Endothelial cell of umbilical vein (primary cell): ENCODE measurements at regions not wholly inside any gene's neighbourhood (a gene's known extent, or its start where the extent isn't known, plus 50 kb on each side); places are given as distances from the start of the nearest gene placed in this dataset.
A peak's percentile ranks its signal among the peaks of the same experiment; 100 is the strongest.

Experiments
- BruUV-seq: library from RNA; stranded (reverse); fragments of 400-500 nt; replicated peaks from 2 replicates; lab custom pipeline; 2021; lab: Mats Ljungman, UMichigan
- CTCF ChIA-PET: fragments of 300-600, 350-600 bp; sonication (Branson Sonifier 250); formaldehyde crosslinking; loops from one replicate; lab custom pipeline; 2021; ENCODE audit warnings: antibody characterized with exemption, inconsistent platforms; lab: Charles Lee
- POLR2A ChIA-PET: fragments of 300-600, 350-600 bp; sonication (Branson Sonifier 250); formaldehyde crosslinking; loops from one replicate; lab custom pipeline; 2021; ENCODE audit warnings: antibody characterized with exemption, inconsistent platforms; lab: Charles Lee
- DNase-seq: peaks from one replicate; pipeline ENCODE4 v3.0.0-alpha.2; 2011; ENCODE audit warnings: low read depth, low spot score
- FAIRE-seq: peaks from 2 replicates; lab custom pipeline; 2011; peaks lifted over from hg19 to GRCh38; lab: Jason Lieb, UNC
- H2AFZ ChIP-seq: 2 replicates; pipeline ENCODE4 v1.6.0; 2012; ENCODE audit warnings: low read depth, low read length, control low read depth, inconsistent platforms
- H3K27ac ChIP-seq: 2 replicates; pipeline ENCODE4 v1.5.1; 2011; ENCODE audit warnings: low read depth, mild to moderate bottlenecking, control low read depth, low read length, moderate library complexity; ENCODE audit not compliant: insufficient read depth
- H3K27me3 ChIP-seq, 2 experiments: 2 replicates each; pipeline versions ENCODE4 v1.6.0 to v1.6.1; 2011; ENCODE audit warnings: low read length in 2 of 2, mixed read lengths in 1 of 2; ENCODE audit not compliant: control insufficient read depth in 2 of 2, insufficient read depth in 2 of 2
- H3K36me3 ChIP-seq, 2 experiments: 2 replicates in 1 of 2; 3 replicates in 1 of 2; pipeline ENCODE4 v1.5.1; 2011; ENCODE audit warnings: low read length in 2 of 2, mild to moderate bottlenecking in 1 of 2, moderate library complexity in 1 of 2; ENCODE audit not compliant: control insufficient read depth in 2 of 2, insufficient read depth in 2 of 2; ENCODE audit errors: extremely low read depth in 1 of 2
- H3K4me1 ChIP-seq: 3 replicates; pipeline ENCODE4 v1.5.1; 2011; ENCODE audit warnings: mild to moderate bottlenecking, low read length; ENCODE audit not compliant: control insufficient read depth, insufficient read depth; ENCODE audit errors: extremely low read depth
- H3K4me2 ChIP-seq: 2 replicates; pipeline ENCODE4 v1.6.1; 2011; ENCODE audit warnings: low read length, control low read depth, mixed read lengths; ENCODE audit not compliant: insufficient read depth
- H3K4me3 ChIP-seq, 3 experiments: fragments of 200-600 bp in 1 of 3; sonication (generic), shearing (Covaris generic) in 1 of 3; replicated peaks in 1 of 3; 2 replicates each; pipeline ENCODE4 v1.5.1; 2011 to 2016; ENCODE audit warnings: control low read depth in 3 of 3, low read length in 3 of 3, mild to moderate bottlenecking in 2 of 3, inconsistent platforms in 1 of 3, low read depth in 1 of 3, moderate library complexity in 1 of 3; ENCODE audit not compliant: insufficient read depth in 1 of 3
- H3K79me2 ChIP-seq: 2 replicates; pipeline ENCODE4 v1.6.0; 2012; ENCODE audit warnings: low read length, inconsistent platforms; ENCODE audit not compliant: control insufficient read depth, insufficient read depth
- H3K9ac ChIP-seq: replicated peaks from 2 replicates; pipeline ENCODE3; 2011; ENCODE audit warnings: low read length, control low read depth; ENCODE audit not compliant: insufficient read depth; ENCODE audit errors: extremely low read depth
- H3K9me1 ChIP-seq: replicated peaks from 3 replicates; pipeline ENCODE4 v1.6.0; 2011; ENCODE audit warnings: mild to moderate bottlenecking, low read length; ENCODE audit not compliant: control insufficient read depth, insufficient read depth; ENCODE audit errors: extremely low read depth
- H3K9me3 ChIP-seq: replicated peaks from 2 replicates; pipeline ENCODE4 v1.5.1; 2012; ENCODE audit warnings: low read length, inconsistent platforms; ENCODE audit not compliant: control insufficient read depth, insufficient read depth
- H4K20me1 ChIP-seq: replicated peaks from 2 replicates; pipeline ENCODE3; 2011; ENCODE audit warnings: mild to moderate bottlenecking, low read length; ENCODE audit not compliant: control insufficient read depth, insufficient read depth; ENCODE audit errors: extremely low read depth
- EZH2 ChIP-seq: IDR thresholded peaks from 2 replicates; pipeline ENCODE4 v1.6.1; 2012; ENCODE audit warnings: borderline replicate concordance, low read depth, mild to moderate bottlenecking, moderate library complexity, low read length, inconsistent platforms; ENCODE audit not compliant: severe bottlenecking
- FOS ChIP-seq: IDR thresholded peaks from 2 replicates; pipeline ENCODE4 v1.6.1; 2011; ENCODE audit warnings: mild to moderate bottlenecking, low read length, moderate library complexity, borderline replicate concordance; ENCODE audit not compliant: insufficient read depth
- GATA2 ChIP-seq: IDR thresholded peaks from 2 replicates; pipeline ENCODE4 v1.7.0; 2011; ENCODE audit warnings: low read depth, mild to moderate bottlenecking, moderate library complexity, mixed read lengths, low read length; ENCODE audit not compliant: insufficient read length, insufficient read depth
- JUN ChIP-seq: IDR thresholded peaks from 2 replicates; pipeline ENCODE4 v1.6.1; 2011; ENCODE audit warnings: borderline replicate concordance, low read depth; ENCODE audit not compliant: insufficient read length, insufficient read depth
- MYC ChIP-seq: IDR thresholded peaks from one replicate; pipeline ENCODE4 v1.6.1; 2011; ENCODE audit warnings: mild to moderate bottlenecking, low read depth, low read length
- POLR2A ChIP-seq: IDR thresholded peaks from 2 replicates; pipeline ENCODE4 v1.6.1; 2012; ENCODE audit warnings: low read depth, mild to moderate bottlenecking, control low read depth, low read length
- POLR2AphosphoS5 ChIP-seq: IDR thresholded peaks from 2 replicates; pipeline ENCODE4 v1.6.1; 2012; ENCODE audit warnings: low read depth, mild to moderate bottlenecking, control low read depth, low read length, moderate library complexity; ENCODE audit not compliant: insufficient read depth
- dilution Hi-C: fragments of 300-500 bp; cut with MboI; formaldehyde crosslinking; loops from one replicate; pipeline ENCODE4 v1.15.0; 2019; ENCODE audit warnings: low sequenced_read_pairs; ENCODE audit not compliant: extremely low pct_ligation_motif_present
- intact Hi-C: fragments of 100-400 bp; cut with micrococcal nuclease; formaldehyde crosslinking; loops from one replicate; pipeline ENCODE4 v1.10.0; 2022
- TF ChIP-seq, protein P1 (sequence below), 2 donors: IDR thresholded peaks; 1 replicate in 1 of 2; 2 replicates in 1 of 2; pipeline ENCODE4 v1.5.1; 2011; ENCODE audit warnings: low read length in 2 of 2, mild to moderate bottlenecking in 2 of 2, moderate library complexity in 2 of 2, control low read depth in 1 of 2, inconsistent platforms in 1 of 2, low read depth in 1 of 2; ENCODE audit not compliant: insufficient read depth in 1 of 2; ENCODE audit errors: extremely low read depth in 1 of 2
- TF ChIP-seq, protein P2 (sequence below): IDR thresholded peaks from 2 replicates; pipeline ENCODE4 v1.6.1; 2011; ENCODE audit not compliant: insufficient read depth, insufficient read length

DNA sequence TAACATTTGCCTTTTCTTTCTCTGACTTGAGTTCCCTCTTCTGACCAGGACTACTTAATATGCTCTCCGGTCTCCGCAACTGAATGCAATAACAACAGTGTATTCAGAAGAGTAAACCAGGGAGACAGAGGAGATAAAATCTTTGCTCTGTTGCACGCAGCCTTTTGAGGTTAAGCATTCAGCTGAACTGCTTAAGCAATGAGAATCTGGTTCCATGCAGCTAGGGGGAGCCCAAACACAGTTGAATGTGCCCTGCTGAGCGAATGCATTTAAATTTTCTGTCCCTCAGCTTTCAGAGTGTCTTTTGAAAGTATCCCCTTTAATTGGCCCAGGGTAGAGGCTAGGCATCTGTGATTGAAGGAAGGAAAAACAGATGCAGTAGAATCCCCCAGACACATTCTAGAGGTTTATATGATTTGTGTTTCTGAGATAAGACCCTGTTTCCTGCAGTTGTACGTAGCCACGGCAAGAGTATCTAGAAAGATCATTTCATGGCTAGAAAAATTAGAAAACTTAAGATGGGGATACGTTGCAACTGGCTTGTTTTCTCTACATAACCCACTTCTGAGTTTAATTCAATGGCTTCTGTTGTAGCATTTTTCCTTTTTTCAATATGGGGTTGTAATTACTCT lies 309.6 kb downstream of the TUSC7 start:
- peak overlapping the region; percentile 50 for H3K4me2 ChIP-seq
- FAIRE-seq (peak; percentile 92), DNase-seq (peak; percentile 67)
- H3K4me1 ChIP-seq = no peaks in the 10 kb centered on the region
- no peak overlapping the region for H3K9ac ChIP-seq
- H3K36me3 ChIP-seq = no peaks in the 10 kb centered on the region
- H3K27me3 ChIP-seq = peaks cover 4 to 9% of the 10 kb centered on the region in 2 experiments
- no peak overlapping the region for H3K4me3 ChIP-seq
- no peaks in the 10 kb centered on the region for H3K9me1 ChIP-seq
- dilution Hi-C loops = no loop called here
- TF ChIP-seq, protein P1, sequence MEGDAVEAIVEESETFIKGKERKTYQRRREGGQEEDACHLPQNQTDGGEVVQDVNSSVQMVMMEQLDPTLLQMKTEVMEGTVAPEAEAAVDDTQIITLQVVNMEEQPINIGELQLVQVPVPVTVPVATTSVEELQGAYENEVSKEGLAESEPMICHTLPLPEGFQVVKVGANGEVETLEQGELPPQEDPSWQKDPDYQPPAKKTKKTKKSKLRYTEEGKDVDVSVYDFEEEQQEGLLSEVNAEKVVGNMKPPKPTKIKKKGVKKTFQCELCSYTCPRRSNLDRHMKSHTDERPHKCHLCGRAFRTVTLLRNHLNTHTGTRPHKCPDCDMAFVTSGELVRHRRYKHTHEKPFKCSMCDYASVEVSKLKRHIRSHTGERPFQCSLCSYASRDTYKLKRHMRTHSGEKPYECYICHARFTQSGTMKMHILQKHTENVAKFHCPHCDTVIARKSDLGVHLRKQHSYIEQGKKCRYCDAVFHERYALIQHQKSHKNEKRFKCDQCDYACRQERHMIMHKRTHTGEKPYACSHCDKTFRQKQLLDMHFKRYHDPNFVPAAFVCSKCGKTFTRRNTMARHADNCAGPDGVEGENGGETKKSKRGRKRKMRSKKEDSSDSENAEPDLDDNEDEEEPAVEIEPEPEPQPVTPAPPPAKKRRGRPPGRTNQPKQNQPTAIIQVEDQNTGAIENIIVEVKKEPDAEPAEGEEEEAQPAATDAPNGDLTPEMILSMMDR (IDR thresholded peaks at IDR 0.05; ENCODE audit: extremely low read depth in 1 of 2, insufficient read depth in 1 of 2, low read depth in 1 of 2, low read length in 2 of 2) = peak; percentile 73 to 78
- no peak for TF ChIP-seq MYC
- TF ChIP-seq GATA2 = peak; percentile 71
- H2AFZ ChIP-seq = peak overlapping the region; percentile 56
- ChIA-PET POLR2A (no interaction called here), CTCF (interaction anchor here (0.6 to 2.7 kb wide), 33 partner anchors 9 to 1865 kb away, joined by 3 to 27 read pairs (median 4); no protein-coding TSS in a partner anchor)
- H3K79me2 ChIP-seq = no peaks in the 10 kb centered on the region
- no TSS peak for BruUV-seq
- no peaks in the 10 kb centered on the region for H4K20me1 ChIP-seq
- H3K27ac ChIP-seq = no peak overlapping the region
- intact Hi-C loops = loop anchor here (1.0 to 10.0 kb wide), 8 partner anchors 40 to 978 kb away; no protein-coding TSS in a partner anchor
- H3K9me3 ChIP-seq = no peaks in the 10 kb centered on the region

DNA sequence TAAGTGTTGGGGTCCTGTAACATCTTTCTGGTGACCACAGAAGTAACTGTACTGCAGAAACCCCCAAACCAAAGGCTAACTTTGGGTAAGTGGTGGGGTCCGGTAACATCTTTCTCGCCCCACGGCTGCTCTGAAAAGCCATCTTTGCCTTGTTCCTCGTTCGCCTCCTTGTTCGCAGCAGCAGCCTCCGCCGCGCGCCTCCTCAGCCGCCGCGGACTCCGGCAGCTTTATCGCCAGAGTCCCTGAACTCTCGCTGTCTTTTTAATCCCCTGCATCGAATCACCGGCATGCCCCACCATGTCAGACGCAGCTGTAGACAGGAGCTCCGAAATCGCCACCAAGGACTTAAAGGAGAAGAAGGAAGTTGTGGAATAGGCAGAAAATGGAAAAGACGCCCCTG lies 316.8 kb downstream of the TUSC7 start:
- DNase-seq (no peak), FAIRE-seq (no peak)
- Histone ChIP-seq H3K27me3 (no peaks in the 10 kb centered on the region), H4K20me1 (no peaks in the 10 kb centered on the region), H3K9me3 (no peaks in the 10 kb centered on the region), H3K4me2 (no peak overlapping the region), H3K36me3 (no peaks in the 10 kb centered on the region), H3K79me2 (no peaks in the 10 kb centered on the region), H3K4me1 (no peaks in the 10 kb centered on the region), H3K9ac (no peak overlapping the region), H2AFZ (no peak overlapping the region), H3K9me1 (no peaks in the 10 kb centered on the region), H3K27ac (no peak overlapping the region), H3K4me3 (no peak overlapping the region)
- BruUV-seq = no TSS peak
- intact Hi-C loops (no loop called here), dilution Hi-C loops (no loop called here)
- ChIA-PET CTCF (no interaction called here), POLR2A (no interaction called here)
- TF ChIP-seq MYC (no peak), EZH2 (no peak), POLR2A (no peak), JUN (no peak), FOS (no peak), GATA2 (no peak), POLR2AphosphoS5 (no peak)
- TF ChIP-seq, protein P1 (IDR thresholded peaks at IDR 0.05; ENCODE audit: extremely low read depth in 1 of 2, insufficient read depth in 1 of 2, low read depth in 1 of 2, low read length in 2 of 2) = no peak
- TF ChIP-seq, protein P2, sequence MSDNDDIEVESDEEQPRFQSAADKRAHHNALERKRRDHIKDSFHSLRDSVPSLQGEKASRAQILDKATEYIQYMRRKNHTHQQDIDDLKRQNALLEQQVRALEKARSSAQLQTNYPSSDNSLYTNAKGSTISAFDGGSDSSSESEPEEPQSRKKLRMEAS = no peak
